ENCODE measurements at regions not wholly inside any gene's neighbourhood (a gene's known extent, or its start where the extent isn't known, plus 50 kb on each side); places are given as distances from the start of the nearest gene placed in this dataset.

GRCh38 chr3:42022355-42022754, 60.5 kb upstream of the ULK4 start:
- no peak overlapping the region for H3K4me3 ChIP-seq (replicated peaks in 1 of 2; ENCODE audit: low read depth in 2 of 2, low read length in 2 of 2)
- TF ChIP-seq CTCF (IDR thresholded peaks at IDR 0.05; ENCODE audit: low read depth, low read length) = no peak
- DNase-seq (ENCODE audit: low read depth in 2 of 2) = no peak

DNA sequence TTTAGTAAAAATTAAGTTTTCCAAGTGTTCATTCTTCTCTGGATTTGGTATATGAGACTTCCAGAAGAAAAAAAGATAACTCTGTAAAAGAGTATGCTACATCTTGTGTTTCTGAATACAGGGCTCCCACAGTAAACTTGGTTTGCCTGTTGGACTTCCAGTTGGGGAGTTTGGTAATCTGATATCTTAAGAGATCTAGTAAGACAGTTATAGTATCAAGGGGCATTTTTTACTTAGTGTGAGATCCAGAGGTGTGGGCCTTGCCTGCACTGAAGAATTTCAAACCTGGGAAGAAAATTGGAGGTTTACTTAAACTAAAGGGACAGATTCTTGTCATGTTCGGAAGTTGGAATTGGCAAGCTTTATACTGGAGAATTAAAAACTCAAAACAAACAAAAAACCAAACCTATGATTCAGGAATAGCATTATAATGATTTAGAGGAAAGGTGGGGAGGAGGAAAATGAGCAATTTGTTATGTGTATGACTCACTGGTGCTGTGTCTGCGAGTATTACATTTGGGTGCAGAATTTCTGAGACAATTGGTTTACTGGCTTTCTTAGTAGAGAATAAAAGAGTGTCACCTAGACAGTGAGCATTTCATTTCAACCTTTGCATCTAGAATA, 58.9 kb upstream of the ULK4 start:
- DNase-seq (ENCODE audit: low read depth in 2 of 2) = peak; percentile 56 to 90
- TF ChIP-seq CTCF (IDR thresholded peaks at IDR 0.05; ENCODE audit: low read depth, low read length) = no peak
- H3K4me3 ChIP-seq (replicated peaks in 1 of 2; ENCODE audit: low read depth in 2 of 2, low read length in 2 of 2) = no peak overlapping the region

DNA sequence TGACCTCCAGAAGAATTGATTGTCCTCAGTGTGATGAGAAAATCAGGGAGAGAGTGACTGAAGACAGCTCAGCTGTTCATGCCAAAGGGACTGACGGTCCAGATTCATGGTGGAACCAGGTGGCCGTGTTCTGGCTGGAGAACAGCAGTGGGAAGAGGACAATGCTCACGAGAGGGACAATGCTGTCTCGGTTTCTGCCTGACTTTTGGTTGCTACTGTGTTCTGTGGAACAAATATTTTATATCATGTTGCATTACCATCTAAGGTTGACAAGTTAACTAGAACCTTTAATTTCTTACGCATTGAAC, 58.0 kb upstream of the ULK4 start:
- no peak for DNase-seq (ENCODE audit: low read depth in 2 of 2)

DNA sequence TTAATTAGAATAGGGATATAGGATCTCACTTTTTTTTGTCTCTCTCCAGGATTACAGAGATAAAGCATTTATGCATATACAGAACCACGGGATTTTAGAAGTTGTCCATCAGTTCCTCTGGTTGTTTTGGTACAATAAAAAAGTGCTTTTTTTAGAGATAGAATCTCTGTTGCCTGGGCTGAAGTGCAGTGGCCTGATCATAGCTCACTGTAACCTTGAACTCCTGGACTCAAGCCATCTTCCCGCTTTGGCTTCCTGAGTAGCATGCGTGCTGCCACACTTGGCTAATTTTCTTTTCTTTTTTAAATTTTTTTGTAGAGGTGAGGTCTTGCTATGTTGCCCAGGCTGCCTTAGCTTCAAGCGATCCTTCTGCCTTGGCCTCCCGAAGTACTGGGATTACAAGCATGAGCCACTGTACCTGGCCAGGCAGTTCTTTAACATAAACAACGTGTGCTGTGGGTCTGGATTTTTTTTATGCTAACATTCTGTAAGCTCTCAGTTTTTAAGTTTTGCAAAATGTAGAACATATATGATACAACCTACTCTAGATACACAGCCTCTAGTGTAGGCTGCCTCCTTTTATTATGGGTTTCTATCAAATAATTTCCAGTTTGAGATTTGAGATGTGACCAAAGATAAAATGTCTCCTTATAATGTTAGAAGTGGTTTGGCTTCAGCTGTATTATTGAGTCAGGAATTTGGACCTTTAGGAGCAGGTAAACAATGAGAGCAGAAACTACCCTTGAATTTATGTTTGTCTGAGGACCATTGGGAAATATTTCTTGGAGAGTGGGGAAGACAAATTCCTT, 57.4 kb upstream of the ULK4 start:
- no peak overlapping the region for H3K4me3 ChIP-seq (replicated peaks in 1 of 2; ENCODE audit: low read depth in 2 of 2, low read length in 2 of 2)
- DNase-seq (ENCODE audit: low read depth in 2 of 2) = no peak
- TF ChIP-seq CTCF (IDR thresholded peaks at IDR 0.05; ENCODE audit: low read depth, low read length) = no peak

More for the DNA sequence above, 58.0 kb upstream of the ULK4 start:
- TF ChIP-seq CTCF (IDR thresholded peaks at IDR 0.05; ENCODE audit: low read depth, low read length) = no peak
- no peak overlapping the region for H3K4me3 ChIP-seq (replicated peaks in 1 of 2; ENCODE audit: low read depth in 2 of 2, low read length in 2 of 2)

GRCh38 chr3:42014921-42015533, 53.1 kb upstream of the ULK4 start:
- peak; percentile 57 to 65 for DNase-seq (ENCODE audit: low read depth in 2 of 2)
- no peak for TF ChIP-seq CTCF (IDR thresholded peaks at IDR 0.05; ENCODE audit: low read depth, low read length)
- H3K4me3 ChIP-seq (replicated peaks in 1 of 2; ENCODE audit: low read depth in 2 of 2, low read length in 2 of 2) = peak overlapping the region; percentile 83 to 85

- peak; percentile 29 to 41 for DNase-seq (ENCODE audit: low read depth in 2 of 2)
- TF ChIP-seq CTCF (IDR thresholded peaks at IDR 0.05; ENCODE audit: low read depth, low read length) = no peak
- peak overlapping the region; percentile 83 to 85 for H3K4me3 ChIP-seq (replicated peaks in 1 of 2; ENCODE audit: low read depth in 2 of 2, low read length in 2 of 2)
Measured at GRCh38 chr3:42014458-42014920, 52.6 kb upstream of the ULK4 start.

Data from cardiac fibroblast (primary cell).